ENCODE measurements at regions not wholly inside any gene's neighbourhood (a gene's known extent, or its start where the extent isn't known, plus 50 kb on each side); places are given as distances from the start of the nearest gene placed in this dataset.

DNA sequence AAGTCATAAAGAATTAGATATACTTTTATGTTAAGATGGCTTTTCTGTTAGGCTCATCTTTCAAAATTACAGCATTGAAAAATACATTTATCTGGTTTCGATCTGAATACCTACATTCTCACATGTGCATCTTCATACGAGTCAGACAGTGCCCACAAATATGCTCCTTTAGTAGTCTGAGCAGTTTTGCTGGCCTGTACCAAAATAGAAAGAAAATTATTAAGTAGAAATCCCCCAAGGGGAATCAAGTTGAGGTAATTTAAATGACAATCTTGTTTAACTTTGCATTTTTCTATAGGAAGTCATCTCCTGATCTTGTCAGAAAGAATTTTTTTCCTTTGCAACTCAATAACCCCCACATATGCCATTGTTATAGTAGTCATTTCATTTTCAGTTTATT lies 287.4 kb upstream of the SEMA3D start:
- Mint-ChIP-seq H3K9me3 (no peaks in the 10 kb centered on the region), H3K27ac (no peak overlapping the region), H3K4me1 (peaks cover 4% of the 10 kb centered on the region), H3K4me3 (no peak overlapping the region), H3K27me3 (ENCODE audit: insufficient read depth) (no peaks in the 10 kb centered on the region), H3K36me3 (ENCODE audit: low read depth) (no peaks in the 10 kb centered on the region)
- no peaks in the 10 kb centered on the region for H3K36me3 ChIP-seq (ENCODE audit: control insufficient read depth, insufficient read depth, low read length)
- 87 to 100% methylated on average over 1 to 2 of the region's 2 CpGs for WGBS, 2 experiments (ENCODE audit: insufficient coverage in 1 of 2, insufficient read length in 1 of 2)
- no peak overlapping the region for H3K4me3 ChIP-seq (ENCODE audit: low read length)
- H3K9ac ChIP-seq (ENCODE audit: extremely low read depth, low read length, poor library complexity, severe bottlenecking), result no peak overlapping the region
- no peak for DNase-seq
- H3K4me1 ChIP-seq (ENCODE audit: control insufficient read depth, insufficient read depth, low read length), result no peaks in the 10 kb centered on the region
- H3K9me3 ChIP-seq (ENCODE audit: control insufficient read depth, low read length), result no peaks in the 10 kb centered on the region
- no peak overlapping the region for H3K27ac ChIP-seq (ENCODE audit: low read depth, low read length)
- no peak for TF ChIP-seq CTCF (conservative IDR thresholded peaks at IDR 0.05)
- H3K27me3 ChIP-seq (ENCODE audit: control insufficient read depth, insufficient read depth, low read length, poor library complexity, severe bottlenecking), result no peaks in the 10 kb centered on the region

DNA sequence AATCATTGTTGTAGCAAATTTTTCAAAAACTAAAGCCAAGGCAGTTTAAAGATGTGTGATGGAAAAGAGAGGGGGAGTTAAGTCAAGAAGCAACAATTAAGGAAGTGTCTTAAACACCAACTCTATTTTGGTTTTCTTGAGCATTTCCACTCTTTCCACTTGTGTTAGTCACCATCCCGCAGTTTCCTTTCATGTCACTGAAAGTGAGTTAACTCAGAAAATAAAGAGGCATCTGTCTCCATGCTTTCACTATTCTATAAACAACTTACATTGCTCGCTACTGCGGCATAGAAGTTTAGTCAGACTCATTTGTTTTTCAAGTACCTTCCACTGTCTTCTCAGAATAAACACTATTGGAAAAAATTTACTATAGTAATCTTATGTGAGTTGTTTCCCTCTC lies 284.9 kb upstream of the SEMA3D start:
- no peak overlapping the region for H3K4me3 ChIP-seq (ENCODE audit: low read length)
- H3K4me1 ChIP-seq (ENCODE audit: control insufficient read depth, insufficient read depth, low read length), result no peaks in the 10 kb centered on the region
- no peak overlapping the region for H3K9ac ChIP-seq (ENCODE audit: extremely low read depth, low read length, poor library complexity, severe bottlenecking)
- no peak for TF ChIP-seq CTCF (conservative IDR thresholded peaks at IDR 0.05)
- H3K4me1 Mint-ChIP-seq, result peaks cover 4% of the 10 kb centered on the region
- H3K9me3 Mint-ChIP-seq, result no peaks in the 10 kb centered on the region
- H3K27me3 Mint-ChIP-seq (ENCODE audit: insufficient read depth), result no peaks in the 10 kb centered on the region
- no peak overlapping the region for H3K27ac Mint-ChIP-seq
- WGBS, 2 experiments (ENCODE audit: insufficient coverage in 1 of 2, insufficient read length in 1 of 2), result 86 to 88% methylated on average over 1 to 3 of the region's 3 CpGs
- DNase-seq, result no peak
- no peaks in the 10 kb centered on the region for H3K36me3 ChIP-seq (ENCODE audit: control insufficient read depth, insufficient read depth, low read length)
- H3K27me3 ChIP-seq (ENCODE audit: control insufficient read depth, insufficient read depth, low read length, poor library complexity, severe bottlenecking), result no peaks in the 10 kb centered on the region
- no peak overlapping the region for H3K4me3 Mint-ChIP-seq
- no peaks in the 10 kb centered on the region for H3K9me3 ChIP-seq (ENCODE audit: control insufficient read depth, low read length)
- H3K36me3 Mint-ChIP-seq (ENCODE audit: low read depth), result no peaks in the 10 kb centered on the region
- no peak overlapping the region for H3K27ac ChIP-seq (ENCODE audit: low read depth, low read length)

- Histone ChIP-seq H3K9me3 (ENCODE audit: control insufficient read depth, low read length) (no peaks in the 10 kb centered on the region), H3K4me3 (ENCODE audit: low read length) (no peak overlapping the region), H3K27me3 (ENCODE audit: control insufficient read depth, insufficient read depth, low read length, poor library complexity, severe bottlenecking) (no peaks in the 10 kb centered on the region), H3K36me3 (ENCODE audit: control insufficient read depth, insufficient read depth, low read length) (no peaks in the 10 kb centered on the region), H3K27ac (ENCODE audit: low read depth, low read length) (no peak overlapping the region), H3K9ac (ENCODE audit: extremely low read depth, low read length, poor library complexity, severe bottlenecking) (no peak overlapping the region), H3K4me1 (ENCODE audit: control insufficient read depth, insufficient read depth, low read length) (no peaks in the 10 kb centered on the region)
- TF ChIP-seq CTCF (conservative IDR thresholded peaks at IDR 0.05), result no peak
- Mint-ChIP-seq H3K36me3 (ENCODE audit: low read depth) (no peaks in the 10 kb centered on the region), H3K27me3 (ENCODE audit: insufficient read depth) (no peaks in the 10 kb centered on the region), H3K27ac (no peak overlapping the region), H3K4me3 (no peak overlapping the region), H3K9me3 (no peaks in the 10 kb centered on the region), H3K4me1 (peaks cover 4% of the 10 kb centered on the region)
- DNase-seq, result no peak
Observed at GRCh38 chr7:85471307-85471706, 284.5 kb upstream of the SEMA3D start.
